ENCODE measurements at regions not wholly inside any gene's neighbourhood (a gene's known extent, or its start where the extent isn't known, plus 50 kb on each side); places are given as distances from the start of the nearest gene placed in this dataset.
"Not testable (repeated sequence)": the region's sequence is repeated elsewhere in the genome, so short reads cannot be mapped to it uniquely, and the experiment has no call there.

DNA sequence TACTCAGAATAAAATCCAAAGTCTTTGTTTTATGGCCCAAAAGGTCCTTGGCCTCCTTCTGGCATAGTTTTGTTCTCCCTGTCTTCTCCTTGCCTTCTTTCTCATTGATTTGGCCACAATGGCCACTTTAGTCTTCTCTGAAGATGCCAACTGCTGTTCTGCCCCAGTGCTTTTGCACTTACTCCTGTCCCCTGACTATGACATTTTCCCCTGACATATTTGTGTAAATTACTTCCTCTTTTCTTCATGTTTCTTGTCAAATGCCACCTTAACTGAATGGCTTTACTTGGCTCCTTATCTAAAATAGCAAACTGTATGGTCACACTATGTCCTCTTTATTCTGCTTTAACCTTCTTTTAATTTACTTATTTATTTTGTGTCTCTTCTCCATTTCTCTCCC lies 484.7 kb upstream of the ARRDC3 start:
- no peak for DNase-seq

DNA sequence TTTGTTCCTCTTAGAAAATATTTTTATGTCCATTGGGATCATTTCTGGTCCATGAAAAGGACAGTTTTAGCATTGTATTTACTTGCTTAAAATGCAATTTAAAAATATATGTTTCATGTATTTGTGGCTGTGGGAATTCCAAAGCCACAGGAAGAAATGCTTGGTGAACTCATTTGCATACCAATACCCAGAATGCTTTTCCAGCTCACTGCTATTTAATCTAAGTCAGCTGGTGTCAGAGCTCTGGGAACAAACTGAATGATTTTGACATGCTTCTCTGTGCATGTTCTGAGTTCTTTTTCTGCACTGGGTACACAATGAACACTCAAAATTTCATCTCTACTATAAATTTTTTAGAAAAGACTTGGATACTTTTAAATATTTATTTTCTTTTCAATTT lies 482.8 kb upstream of the ARRDC3 start:
- no peak for DNase-seq

DNA sequence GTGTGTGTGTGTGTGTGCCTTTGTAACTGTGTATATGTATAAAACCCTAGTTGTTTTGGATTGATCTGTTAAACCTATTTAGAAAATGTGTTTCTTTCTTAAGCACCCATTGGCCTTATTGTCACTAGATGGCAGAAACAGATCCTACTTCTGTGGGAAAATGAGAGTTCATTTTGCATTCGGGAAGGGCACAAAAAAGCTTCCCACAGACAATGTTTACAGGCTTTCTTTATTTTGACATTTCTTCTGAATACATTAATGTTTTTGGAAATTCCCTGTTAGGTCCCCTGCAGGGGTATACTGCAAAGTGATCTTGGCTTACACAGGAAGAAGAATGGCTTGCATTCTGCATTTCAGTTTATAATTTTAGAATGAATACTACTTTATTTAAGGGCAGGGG lies 481.8 kb upstream of the ARRDC3 start:
- DNase-seq: no peak

DNA sequence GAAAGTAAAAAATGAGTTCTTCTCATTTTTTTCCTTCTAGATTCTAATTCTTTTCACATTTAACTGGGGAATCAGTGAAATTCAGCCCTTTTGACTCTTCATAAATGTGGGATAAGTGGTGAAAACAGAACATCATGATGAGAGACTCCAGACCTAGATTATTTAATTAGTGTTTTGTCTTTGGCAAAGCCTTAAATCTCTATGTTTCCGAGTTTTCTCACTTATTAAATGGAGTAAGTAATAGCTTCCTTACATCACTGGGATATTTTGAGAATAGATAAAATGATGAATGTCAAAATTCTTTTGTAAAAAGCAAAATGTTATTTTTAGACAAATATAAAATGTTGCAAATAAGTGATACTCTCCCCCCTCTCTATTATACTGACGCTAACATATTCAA lies 468.6 kb upstream of the ARRDC3 start:
- no peak for DNase-seq

DNA sequence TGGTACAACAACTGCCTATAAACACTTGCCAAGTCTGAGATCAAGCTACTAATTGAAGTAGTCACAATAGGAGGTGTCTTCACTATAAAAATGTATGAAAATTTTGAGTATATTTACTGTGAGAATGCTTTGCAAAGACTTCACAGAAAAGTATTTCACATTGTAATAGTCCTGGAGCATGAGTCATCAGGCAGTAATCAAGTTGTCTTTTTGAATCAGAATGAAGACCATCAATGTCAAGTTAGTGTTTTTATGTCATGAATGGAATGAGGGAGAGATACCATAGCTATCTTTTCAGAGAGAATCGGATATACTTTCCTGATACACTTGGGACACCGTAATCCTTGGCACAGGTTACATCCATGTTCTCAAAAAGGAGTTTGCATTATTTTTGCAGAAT lies 466.9 kb upstream of the ARRDC3 start:
- DNase-seq: no peak

DNA sequence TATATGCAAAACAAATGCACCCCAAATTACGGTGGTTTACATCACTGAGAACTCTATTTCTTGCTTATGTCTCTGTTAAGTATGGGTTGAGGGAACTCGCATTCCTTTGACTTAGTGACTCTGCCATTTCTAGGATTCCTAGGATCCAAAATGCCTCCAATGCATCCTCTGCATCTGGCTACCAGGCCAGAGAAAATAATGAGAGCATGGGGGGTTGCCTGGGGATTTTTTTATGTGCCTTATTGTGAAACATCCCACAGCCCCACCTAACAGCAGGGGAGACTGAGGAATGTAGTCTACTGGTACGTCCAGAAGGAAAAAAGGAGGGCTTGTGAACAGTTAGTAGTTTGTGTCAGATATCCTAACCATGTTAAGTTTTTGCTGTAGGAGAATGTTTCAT lies 466.0 kb upstream of the ARRDC3 start:
- DNase-seq: no peak

DNA sequence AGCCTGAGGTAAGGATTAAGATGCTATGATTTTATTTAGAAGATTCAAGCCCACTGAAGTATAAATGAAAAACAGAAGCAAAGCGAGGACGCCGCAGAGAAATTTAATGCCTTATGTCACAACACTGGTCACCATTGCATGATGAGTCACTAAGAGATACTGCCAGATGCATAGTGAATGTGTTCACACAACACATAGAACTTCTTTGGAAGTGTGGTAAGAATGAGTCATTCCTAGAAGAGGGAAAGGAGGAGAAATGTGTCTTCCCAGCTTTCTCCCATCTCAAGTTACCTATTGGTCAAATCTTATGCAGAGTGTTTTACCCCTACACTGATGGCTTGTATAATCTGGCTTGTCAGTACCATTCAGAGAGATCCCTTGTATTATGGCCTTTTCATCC lies 465.3 kb upstream of the ARRDC3 start:
- no peak for DNase-seq

DNA sequence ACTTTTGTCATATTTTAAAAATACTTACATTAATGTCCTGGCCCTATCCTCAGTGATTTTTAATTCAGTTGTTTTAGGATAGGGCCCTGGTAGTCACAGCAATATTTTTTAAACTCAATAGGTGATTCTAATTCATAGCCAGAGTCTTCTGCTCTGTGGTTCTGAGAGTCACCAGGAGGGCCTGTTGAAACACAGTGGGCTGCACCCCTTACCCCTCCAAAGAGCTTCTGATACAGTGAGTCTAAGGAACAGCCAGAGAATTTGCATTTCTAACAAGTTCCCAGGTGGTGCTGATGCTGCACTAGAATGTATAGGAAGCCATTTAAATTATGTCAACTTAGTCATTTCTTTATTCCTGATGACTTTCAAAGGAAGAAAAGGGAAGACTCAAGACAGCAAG lies 458.3 kb upstream of the ARRDC3 start:
- DNase-seq: no peak

DNA sequence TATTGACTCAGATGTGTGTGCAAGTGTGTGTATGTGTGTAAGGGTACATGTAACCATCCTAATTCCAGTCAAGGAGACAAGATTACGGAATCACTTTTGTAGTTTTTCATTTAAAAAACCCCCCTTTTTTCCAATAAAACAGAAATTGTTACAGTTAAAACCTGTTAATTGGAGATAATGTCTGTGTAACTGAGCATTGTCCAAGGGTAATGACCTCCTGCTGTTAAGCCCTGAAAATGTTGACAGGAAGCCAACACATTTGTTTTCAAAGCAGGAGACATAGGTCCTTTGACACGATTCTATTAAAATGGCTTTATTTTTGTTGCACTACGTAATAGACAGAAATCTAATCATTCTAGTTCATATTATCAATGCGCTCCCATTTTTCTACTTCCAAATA lies 457.3 kb upstream of the ARRDC3 start:
- DNase-seq: no peak

DNA sequence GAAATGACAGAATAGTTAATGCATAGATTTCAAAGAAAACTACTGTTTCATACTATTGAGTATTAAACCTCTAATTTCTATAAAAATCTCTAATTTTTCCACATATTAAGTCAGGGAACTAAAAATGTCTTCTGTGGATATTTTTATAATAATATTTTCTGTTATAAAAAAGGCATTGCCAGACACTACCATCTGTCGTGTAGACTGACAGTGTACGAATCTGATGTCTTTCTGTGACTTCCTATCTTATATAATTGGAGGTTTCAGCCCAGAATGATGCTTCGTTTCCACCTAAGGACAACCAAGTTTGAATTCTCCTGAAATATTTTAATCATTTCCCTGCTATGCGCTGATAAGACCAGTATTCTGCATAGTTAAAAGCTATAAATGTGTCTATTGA lies 456.6 kb upstream of the ARRDC3 start:
- DNase-seq: no peak

DNA sequence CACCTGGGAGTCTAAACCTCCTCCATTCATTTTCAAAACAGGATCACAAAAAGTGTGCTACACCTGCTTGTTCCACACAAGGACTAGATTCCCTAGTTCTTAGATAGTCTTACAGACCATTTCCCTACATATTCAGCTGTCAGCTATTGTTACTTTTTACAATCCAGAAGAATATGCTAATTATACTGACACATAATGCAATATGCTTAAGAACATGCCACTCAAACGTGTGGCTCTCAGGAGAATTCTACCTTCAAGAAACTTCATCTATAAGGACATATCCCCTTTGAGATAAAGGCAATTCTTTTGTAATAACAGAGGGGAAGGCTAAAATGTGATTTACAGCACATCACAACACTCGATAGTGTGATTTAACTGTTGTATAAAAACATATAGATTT lies 456.1 kb upstream of the ARRDC3 start:
- DNase-seq: no peak

DNA sequence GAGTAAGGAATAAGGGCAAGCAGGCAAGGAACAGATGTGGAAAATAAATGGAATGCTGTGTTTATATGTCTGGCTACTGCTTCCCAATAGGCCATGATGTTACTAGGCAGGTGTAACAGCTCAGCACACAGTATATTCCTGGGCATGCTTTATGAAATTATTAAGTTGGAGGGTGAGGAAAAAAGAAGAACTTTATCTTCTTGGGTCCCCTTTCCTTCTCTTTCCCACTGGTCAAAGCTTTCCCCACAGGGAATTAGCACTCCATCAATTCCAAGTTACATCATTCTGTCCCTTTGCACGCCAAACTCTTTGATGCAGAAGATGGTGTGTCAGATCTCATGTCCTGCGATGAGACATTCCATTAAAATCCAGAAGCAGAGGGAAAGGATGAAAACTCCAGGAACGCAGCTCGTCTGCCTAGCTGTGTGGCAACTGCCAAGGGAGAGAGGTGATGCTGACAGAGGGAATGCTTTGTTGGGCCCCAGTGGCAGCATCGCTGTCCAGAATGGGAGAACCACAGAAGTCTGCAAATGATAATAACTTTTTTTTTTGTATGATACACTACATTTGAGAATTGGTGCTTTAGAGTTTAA lies 447.3 kb upstream of the ARRDC3 start:
- DNase-seq: no peak

DNA sequence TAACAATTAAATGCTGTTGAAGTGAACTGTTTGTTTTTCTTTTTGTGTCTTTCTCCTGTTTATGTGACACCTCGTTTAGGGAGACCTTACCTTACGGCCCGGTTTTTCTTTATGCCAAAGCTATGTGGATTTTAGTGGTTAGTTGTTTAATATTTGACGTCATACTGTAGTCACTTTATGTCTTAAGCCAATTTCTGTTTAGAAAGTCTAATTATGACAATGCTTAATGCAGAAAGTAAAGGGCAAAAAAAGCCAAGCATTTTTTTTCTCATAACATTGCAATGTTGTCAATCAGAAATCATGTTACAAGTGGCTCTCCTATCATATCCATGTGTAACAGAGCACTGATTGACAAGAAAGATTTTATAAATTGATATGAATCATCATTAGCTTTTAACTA lies 442.5 kb upstream of the ARRDC3 start:
- DNase-seq: no peak

DNA sequence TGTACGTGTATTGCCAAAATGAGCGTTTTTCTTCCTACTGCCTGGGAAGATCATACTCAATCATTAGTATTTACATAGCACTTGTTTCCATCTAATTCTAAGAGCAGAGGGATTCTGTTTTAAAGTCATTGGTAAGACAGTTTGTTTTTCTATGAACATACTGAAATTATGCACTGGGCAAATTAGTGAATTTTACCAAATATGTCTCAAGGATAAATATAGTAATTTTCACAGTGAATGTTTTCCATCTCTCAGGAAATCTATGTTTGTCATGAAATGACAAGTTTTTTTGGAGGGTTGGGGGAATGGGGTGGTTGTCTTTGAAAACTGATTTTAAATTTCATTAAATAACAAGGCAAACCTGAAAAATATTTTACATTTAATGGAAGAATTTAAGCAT lies 441.3 kb upstream of the ARRDC3 start:
- DNase-seq: no peak

DNA sequence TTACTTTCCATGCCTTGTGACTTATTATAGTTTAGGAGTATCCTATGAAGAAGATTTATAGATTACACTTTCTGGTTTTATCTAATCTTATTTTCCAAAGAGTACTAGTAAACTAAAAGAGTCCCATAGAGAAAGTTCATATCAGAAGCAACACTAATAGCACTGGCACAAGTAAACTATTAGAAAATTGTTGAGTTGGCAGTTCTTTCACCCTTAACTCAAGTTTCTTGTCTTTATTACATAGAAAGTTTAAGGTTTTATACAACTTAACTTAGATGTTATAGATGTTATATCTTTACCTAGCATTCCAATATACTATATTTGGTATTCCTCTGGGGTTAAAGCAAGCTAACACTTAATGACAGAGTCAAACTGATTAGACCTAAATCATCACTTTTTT lies 437.8 kb upstream of the ARRDC3 start:
- DNase-seq: no peak

DNA sequence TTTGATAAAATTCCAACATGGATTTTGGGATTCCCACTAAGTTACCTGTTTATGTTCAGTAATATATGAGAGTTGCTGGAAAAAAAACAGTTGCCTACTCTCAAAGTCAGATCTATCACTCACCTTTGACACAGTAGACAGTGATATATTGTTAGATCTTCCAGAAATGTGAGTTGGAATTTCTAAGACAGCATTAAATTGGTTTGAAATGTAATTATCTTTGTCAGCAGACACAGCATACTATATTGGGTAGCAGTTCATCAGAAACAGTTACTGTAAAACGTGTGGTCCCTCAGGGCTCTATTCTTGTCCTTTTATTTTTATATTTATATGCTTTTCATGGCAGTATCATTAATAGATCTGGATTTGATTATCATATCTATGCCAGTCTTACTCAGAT lies 433.6 kb upstream of the ARRDC3 start:
- DNase-seq: no peak

DNA sequence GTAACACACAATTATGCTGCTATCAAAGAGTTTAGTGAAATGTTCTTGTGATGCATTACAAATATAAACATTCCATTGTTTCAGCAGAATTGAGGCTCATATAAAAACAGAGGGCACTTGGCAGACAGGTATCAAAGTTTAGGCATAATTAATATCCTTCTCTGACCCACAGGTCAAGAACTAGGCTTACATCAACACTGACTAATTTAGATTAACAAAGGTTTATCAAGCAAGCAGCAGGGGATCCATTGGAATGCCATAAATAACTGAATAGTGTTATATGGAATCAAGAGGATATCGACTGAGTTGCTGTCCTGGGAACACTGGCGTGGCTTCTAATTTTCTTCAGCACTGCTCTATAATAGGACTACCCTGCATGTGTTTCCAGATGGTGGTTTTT lies 414.5 kb upstream of the ARRDC3 start:
- DNase-seq: no peak

DNA sequence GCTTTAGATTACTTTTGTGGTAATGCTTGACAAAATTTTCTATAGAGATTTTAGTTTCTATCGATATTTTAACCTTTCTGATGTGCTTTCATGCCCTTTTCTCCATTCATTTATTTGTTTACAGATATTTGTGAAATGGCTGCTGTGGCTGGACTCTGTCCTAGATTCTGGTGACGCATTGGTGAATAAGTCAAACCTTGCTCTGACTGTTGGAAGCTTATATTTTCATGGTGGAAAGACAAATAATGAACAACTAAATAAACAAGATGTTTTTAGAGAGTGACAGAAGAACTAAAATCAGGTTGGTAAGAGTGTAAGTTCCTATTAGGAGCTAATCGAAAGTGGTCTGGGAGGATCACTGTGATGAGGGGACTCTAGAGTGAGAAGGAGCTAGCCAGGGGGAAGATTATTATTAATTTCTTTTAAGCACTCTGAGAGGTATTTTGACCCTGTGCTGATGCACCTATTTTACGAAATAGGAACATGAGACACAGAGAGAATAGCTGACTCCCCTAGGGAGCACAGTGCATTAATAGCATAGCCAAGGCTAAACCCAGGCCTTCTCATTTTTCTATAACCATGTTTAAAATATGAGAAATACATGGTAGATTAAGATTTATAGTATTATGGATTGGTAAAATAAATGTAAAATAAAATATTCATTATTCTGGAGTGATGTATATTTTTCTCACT lies 411.9 kb upstream of the ARRDC3 start:
- no peak for DNase-seq

DNA sequence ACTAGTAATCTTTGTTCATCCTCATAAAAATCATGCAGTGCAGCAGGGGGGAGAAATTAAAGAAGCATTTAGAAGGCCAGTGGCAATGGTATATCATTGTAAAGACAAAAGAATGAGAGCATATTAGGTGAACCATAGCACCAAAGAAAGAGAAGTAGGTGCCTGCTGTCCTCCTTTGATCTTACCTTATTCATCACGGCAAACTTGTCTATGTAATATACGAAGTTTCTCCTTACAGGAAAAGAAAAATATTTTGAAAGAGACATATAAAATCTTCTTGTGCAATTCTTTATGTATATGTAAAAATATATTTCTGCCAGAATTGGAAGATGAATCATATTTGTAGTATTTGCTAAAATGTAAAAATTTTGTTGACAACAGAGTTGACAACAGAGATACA lies 411.3 kb upstream of the ARRDC3 start:
- DNase-seq: no peak

DNA sequence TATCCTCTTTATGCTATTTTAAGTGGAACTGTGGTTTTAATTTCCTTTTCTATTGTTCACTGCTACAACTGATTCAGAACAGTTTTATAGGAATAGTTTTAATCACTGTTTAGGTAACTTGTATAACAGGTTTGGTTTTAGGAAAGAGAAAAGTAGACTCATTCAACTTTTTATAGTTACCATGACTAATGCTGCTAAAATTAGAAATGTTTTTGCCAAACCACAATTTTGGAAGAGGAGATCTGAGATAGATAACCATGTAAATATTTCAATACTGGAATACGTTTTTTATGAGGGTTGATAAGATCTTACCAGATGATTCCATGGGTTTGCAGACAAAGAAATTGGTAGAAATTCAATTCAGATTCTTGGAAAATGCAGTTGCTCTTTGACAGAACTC lies 404.6 kb upstream of the ARRDC3 start:
- DNase-seq: no peak

DNA sequence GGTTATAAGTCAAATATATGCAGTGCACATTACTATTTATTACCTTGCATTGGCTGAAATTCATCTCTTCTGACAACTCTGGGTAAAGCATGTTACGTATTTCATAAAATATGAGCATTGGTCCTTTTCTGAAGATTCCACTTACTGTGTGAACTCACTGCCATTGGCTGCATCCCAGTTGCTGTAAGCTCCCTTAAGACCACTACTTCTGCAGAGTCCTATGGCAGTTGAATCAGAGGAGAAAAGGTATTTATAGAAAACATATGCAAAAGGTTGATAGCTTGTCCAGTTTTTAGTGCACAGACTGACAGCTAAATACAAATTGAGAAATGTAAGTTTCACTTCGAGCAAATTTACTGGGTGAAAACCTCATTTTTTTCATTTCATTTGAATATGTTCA lies 394.6 kb upstream of the ARRDC3 start:
- DNase-seq: no peak

DNA sequence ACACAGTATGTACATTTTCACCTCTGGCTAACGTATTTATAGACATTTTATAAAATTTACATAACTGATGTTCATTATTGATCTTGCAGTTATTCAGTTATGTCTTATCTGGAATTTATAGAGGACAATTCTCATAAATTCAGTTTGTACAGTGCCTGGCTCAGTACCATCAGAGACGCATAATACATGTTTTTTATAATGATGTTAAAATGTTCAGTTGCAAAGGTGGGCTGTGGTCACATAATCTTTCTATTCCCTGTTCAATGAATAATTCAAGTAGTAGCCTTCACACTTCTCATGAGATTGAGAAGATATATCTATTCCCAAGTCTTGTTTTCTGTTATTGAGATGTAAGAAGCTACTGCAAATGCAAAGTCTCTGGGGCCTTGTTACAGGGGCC lies 393.1 kb upstream of the ARRDC3 start:
- DNase-seq: no peak

DNA sequence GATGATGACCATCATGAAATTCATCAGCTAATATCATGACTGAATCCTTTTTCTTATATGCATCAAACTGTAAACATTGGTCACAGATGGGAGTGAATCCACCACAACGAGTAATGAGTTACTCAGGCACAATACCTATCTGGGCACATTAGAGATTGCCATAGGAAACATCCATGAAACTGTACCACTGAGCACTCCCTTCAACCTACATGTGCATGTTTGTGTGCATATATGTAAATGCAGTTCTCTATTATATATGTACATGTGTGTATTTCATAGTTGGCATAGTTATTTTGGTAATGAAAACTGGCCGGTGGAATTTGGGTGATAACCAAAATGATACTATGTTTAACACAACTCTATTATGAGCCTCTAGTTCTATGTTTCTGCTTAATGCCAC lies 387.3 kb upstream of the ARRDC3 start:
- no peak for DNase-seq

DNA sequence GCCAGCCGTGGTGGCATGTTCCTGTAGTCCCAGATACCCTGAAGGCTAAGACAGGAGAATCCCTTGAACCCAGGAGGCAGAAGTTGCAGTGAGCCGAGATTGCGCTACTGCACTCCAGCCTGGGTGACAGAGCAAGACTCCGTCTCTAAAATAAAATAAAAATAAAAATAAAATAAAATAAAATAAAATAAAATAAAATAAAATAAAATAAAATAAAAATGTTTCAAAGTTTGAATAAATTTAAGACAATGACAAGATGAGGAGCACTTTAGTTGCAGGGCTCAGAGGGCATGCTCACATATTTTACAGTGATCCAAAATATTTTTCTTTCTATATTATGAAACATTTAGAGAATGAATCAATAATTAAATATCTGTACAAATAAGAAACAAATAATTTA lies 374.3 kb upstream of the ARRDC3 start:
- DNase-seq: not testable (repeated sequence)

DNA sequence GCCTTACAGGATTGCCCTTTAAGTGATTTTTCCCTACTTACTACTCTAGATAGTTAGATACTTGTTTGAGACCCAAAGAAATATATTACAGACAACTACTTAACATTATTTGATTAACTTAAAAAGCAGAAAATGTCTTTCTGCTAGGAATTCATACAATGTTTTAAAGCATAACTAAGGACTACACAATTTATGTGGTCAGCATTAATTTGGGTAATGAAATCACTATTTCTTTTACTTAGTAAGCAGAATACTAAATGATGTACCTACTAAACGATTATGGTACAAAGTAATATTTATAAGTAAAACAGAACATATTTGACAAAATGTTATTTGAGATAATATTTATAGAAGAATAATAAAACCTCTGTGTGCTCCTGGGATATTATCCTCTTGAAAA lies 371.9 kb upstream of the ARRDC3 start:
- no peak for DNase-seq

All from MV-4-11 (cell line).